PC-9 (cell line): ENCODE measurements at regions not wholly inside any gene's neighbourhood (a gene's known extent, or its start where the extent isn't known, plus 50 kb on each side); places are given as distances from the start of the nearest gene placed in this dataset.

Experiments used
- BruUV-seq: library from RNA; stranded (reverse); fragments of 400-500 nt; replicated peaks from 2 replicates; lab custom pipeline; 2021; lab: Mats Ljungman, UMichigan
- CTCF ChIA-PET: fragments of 300-600 bp; sonication (Branson Sonifier 250); formaldehyde crosslinking; loops from one replicate; lab custom pipeline; 2022; ENCODE audit warnings: antibody characterized with exemption; lab: Charles Lee
- POLR2A ChIA-PET: fragments of 300-600 bp; sonication (Branson Sonifier 250); formaldehyde crosslinking; loops from one replicate; lab custom pipeline; 2022; ENCODE audit warnings: antibody characterized with exemption; ENCODE audit not compliant: unreplicated experiment; lab: Charles Lee
- DNase-seq, 2 experiments: peaks; one replicate each; pipeline versions ENCODE4 v3.0.0 to v3.0.0-alpha.2; 2015 to 2022; ENCODE audit warnings: mixed read lengths in 1 of 2
- H2AFZ ChIP-seq: fragments of 200-600 bp; sonication (generic); 2 replicates; pipeline ENCODE4 v1.8.1; 2017; ENCODE audit warnings: antibody characterized with exemption
- H3F3A ChIP-seq: fragments of 200-600 bp; sonication (generic); 2 replicates; pipeline ENCODE4 v1.8.1; 2017; ENCODE audit warnings: antibody characterized with exemption, mild to moderate bottlenecking, low read depth; ENCODE audit not compliant: insufficient read depth
- H3K27ac ChIP-seq: fragments of 200-600 bp; sonication (generic); 2 replicates; pipeline ENCODE4 v1.6.1; 2016; ENCODE audit warnings: mixed run types
- H3K27me3 ChIP-seq: fragments of 200-600 bp; sonication (generic); 2 replicates; pipeline ENCODE4 v1.6.1; 2016; ENCODE audit warnings: low read depth, mixed run types; ENCODE audit not compliant: insufficient read depth
- H3K36me3 ChIP-seq: fragments of 200-600 bp; sonication (generic); 2 replicates; pipeline ENCODE4 v1.6.1; 2016; ENCODE audit warnings: low read depth, mixed run types
- H3K4me1 ChIP-seq: fragments of 200-600 bp; sonication (generic); replicated peaks from 2 replicates; pipeline ENCODE4 v1.6.1; 2016; ENCODE audit warnings: mixed run types; ENCODE audit not compliant: insufficient read depth
- H3K4me2 ChIP-seq: fragments of 200-600 bp; sonication (generic); 2 replicates; pipeline ENCODE4 v1.6.1; 2017; ENCODE audit warnings: mixed run types
- H3K4me3 ChIP-seq: fragments of 200-600 bp; sonication (generic); 2 replicates; pipeline ENCODE4 v1.6.1; 2016; ENCODE audit warnings: mixed run types
- H3K79me2 ChIP-seq: fragments of 200-600 bp; sonication (generic); 2 replicates; pipeline ENCODE4 v1.6.1; 2017; ENCODE audit warnings: low read depth, mixed run types
- H3K9me2 ChIP-seq: fragments of 200-600 bp; sonication (generic); 2 replicates; pipeline ENCODE4 v1.8.1; 2017; ENCODE audit warnings: mild to moderate bottlenecking; ENCODE audit not compliant: insufficient read depth
- H3K9me3 ChIP-seq: fragments of 200-600 bp; sonication (generic); 2 replicates; pipeline ENCODE4 v1.8.1; 2016; ENCODE audit warnings: low read depth; ENCODE audit not compliant: insufficient read depth
- H4K20me1 ChIP-seq: fragments of 200-600 bp; sonication (generic); 2 replicates; pipeline ENCODE4 v1.8.1; 2017; ENCODE audit not compliant: insufficient read depth
- CTCF ChIP-seq: fragments of 200-600 bp; sonication (generic); conservative IDR thresholded peaks from 2 replicates; pipeline ENCODE4 v1.6.1; 2017; ENCODE audit warnings: mixed run types, antibody characterized with exemption, mild to moderate bottlenecking, moderate library complexity
- EZH2 ChIP-seq: fragments of 200-600 bp; sonication (generic); IDR thresholded peaks from 2 replicates; pipeline ENCODE4 v1.8.0; 2017; ENCODE audit warnings: antibody characterized with exemption, low read depth
- intact Hi-C: fragments of 100-400 bp; cut with micrococcal nuclease; formaldehyde crosslinking; loops from one replicate; pipeline ENCODE4 v1.10.0; 2022; ENCODE audit not compliant: unreplicated experiment

DNA sequence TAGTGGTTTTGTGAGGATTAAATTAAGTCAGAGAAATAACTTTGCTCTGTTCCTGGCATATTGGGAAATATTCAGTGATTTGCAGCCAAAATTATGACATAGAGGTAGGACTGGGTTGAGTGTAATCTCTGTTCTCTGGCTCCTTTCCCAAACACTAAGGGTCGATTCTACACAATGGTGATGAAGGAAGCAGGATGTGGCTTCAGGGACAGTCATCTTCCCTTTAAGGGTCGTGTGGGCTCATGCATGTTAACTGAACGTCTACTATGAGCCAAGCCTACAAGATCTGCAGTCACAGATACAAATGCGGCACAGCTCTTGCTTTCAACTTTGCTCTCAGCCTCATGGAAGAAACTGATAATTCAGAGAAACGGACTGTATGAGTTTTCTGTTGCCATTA, 381.6 kb downstream of the VRK1 start:
- Histone ChIP-seq H3K27me3 (no peaks in the 10 kb centered on the region), H3K4me2 (no peak overlapping the region), H3K4me1 (no peaks in the 10 kb centered on the region; the same call in 1 of the 2 replicates), H3K4me3 (no peak overlapping the region), H2AFZ (no peak overlapping the region), H3K79me2 (no peaks in the 10 kb centered on the region), H4K20me1 (no peaks in the 10 kb centered on the region), H3K27ac (no peak overlapping the region), H3K36me3 (no peaks in the 10 kb centered on the region), H3K9me2 (no peaks in the 10 kb centered on the region), H3K9me3 (no peaks in the 10 kb centered on the region), H3F3A (no peaks in the 10 kb centered on the region)
- no peak for TF ChIP-seq CTCF
- TF ChIP-seq EZH2: no peak
- CTCF ChIA-PET: no interaction called here
- DNase-seq: no peak
- intact Hi-C loops: no loop called here
- BruUV-seq: no TSS peak
- POLR2A ChIA-PET: no interaction called here

DNA sequence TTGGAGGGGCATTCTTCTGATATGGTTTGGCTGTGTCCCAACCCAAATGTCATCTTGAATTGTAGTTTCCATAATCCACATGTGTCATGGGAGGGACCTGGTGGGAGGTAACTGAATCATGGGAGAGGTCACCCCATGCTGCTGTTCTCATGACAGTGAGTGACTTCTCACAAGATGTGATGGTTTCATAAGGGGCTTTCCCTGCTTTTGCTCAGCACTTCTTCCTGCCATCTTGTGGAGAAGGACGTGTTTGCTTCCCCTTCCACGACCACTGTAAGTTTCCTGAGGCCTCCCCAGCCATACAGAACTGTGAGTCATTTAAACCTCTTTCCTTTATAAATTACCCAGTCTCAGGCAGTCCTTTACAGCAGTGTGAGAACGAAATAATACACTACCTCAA, 382.4 kb downstream of the VRK1 start:
- no peak for TF ChIP-seq CTCF
- TF ChIP-seq EZH2: no peak
- no peak for DNase-seq
- no peak overlapping the region for H3K4me2 ChIP-seq
- no peak overlapping the region for H3K4me3 ChIP-seq
- no peaks in the 10 kb centered on the region for H3F3A ChIP-seq
- H4K20me1 ChIP-seq: no peaks in the 10 kb centered on the region
- H3K9me3 ChIP-seq: no peaks in the 10 kb centered on the region
- no peaks in the 10 kb centered on the region for H3K9me2 ChIP-seq
- no peak overlapping the region for H2AFZ ChIP-seq
- CTCF ChIA-PET: no interaction called here
- H3K27ac ChIP-seq: no peak overlapping the region
- H3K79me2 ChIP-seq: no peaks in the 10 kb centered on the region
- BruUV-seq: no TSS peak
- intact Hi-C loops: no loop called here
- H3K36me3 ChIP-seq: no peaks in the 10 kb centered on the region
- POLR2A ChIA-PET: no interaction called here
- H3K27me3 ChIP-seq: no peaks in the 10 kb centered on the region
- H3K4me1 ChIP-seq: no peaks in the 10 kb centered on the region; the same call in 1 of the 2 replicates

DNA sequence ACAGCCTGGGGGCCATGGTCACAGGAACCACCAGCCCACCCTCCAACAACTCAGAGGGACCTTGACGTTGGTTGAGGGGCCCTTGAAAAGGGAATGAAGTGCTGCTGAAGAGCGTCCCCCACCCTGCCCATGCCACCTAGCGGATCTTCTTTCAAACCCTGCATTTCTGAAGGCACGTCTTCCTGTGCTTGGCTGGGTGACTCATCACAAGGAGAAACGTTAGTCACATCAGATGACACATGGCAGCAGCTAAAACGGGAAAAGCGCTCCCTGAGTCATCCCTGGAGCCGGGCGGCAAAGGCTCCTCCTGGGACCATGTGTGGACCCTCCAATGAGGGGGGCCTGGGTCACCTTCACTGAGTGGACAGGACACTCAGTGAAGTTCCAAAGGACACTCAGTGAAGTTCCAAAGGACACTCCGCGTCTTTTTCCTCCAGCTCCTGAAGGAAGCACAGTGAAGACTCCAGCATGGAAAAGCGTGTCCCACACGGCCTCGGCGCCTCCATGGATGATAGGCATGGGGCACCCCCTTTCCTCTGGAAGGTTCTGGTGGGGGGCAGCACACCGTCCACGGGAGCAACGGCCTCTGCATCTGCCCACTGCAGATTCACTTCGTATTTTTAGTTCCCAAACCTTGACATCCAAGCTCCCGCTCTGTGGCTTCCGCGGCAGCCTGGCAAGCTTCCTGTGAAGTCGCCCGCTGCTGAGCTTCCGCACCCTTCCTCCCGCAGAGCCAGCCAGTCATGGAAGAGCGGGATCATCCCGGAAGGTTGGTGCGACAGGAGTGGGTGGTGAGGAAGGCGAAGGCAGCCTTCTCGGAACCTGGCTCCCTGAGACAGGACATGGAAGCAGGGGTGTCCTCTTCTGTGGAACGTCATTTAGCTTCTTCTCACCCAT, 383.4 kb downstream of the VRK1 start:
- no peak overlapping the region for H2AFZ ChIP-seq
- no TSS peak for BruUV-seq
- H3K4me3 ChIP-seq: no peak overlapping the region

More for the DNA sequence above, 383.4 kb downstream of the VRK1 start:
- H3K27me3 ChIP-seq: peaks cover 6% of the 10 kb centered on the region; the same call in 1 of the 2 replicates
- intact Hi-C loops: no loop called here
- POLR2A ChIA-PET: no interaction called here
- CTCF ChIA-PET: no interaction called here
- TF ChIP-seq EZH2: no peak
- TF ChIP-seq CTCF: no peak; the same call in 1 of the 2 replicates
- H4K20me1 ChIP-seq: no peaks in the 10 kb centered on the region
- H3K9me2 ChIP-seq: no peaks in the 10 kb centered on the region
- no peaks in the 10 kb centered on the region for H3K79me2 ChIP-seq
- H3K4me1 ChIP-seq: no peaks in the 10 kb centered on the region; the same call in 1 of the 2 replicates
- no peaks in the 10 kb centered on the region for H3K9me3 ChIP-seq
- no peak for DNase-seq
- H3K27ac ChIP-seq: no peak overlapping the region
- peak overlapping the region; percentile 44; the same call in 1 of the 2 replicates for H3K4me2 ChIP-seq
- H3K36me3 ChIP-seq: no peaks in the 10 kb centered on the region
- no peaks in the 10 kb centered on the region for H3F3A ChIP-seq
